Anterior cingulate cortex (tissue), 58 donors: ENCODE measurements at regions not wholly inside any gene's neighbourhood (a gene's known extent, or its start where the extent isn't known, plus 50 kb on each side); places are given as distances from the start of the nearest gene placed in this dataset.

Experiments
- DNase-seq, 58 donors: peaks; one replicate each; lab custom pipeline; 2025; lab: John Stamatoyannopoulos, UW

- no peak for DNase-seq
Observed at GRCh38 chr6:168138436-168138835, 59.4 kb upstream of the FRMD1 start.

- DNase-seq = no peak
Observed at GRCh38 chr6:168137024-168137423, 58.0 kb upstream of the FRMD1 start.

GRCh38 chr6:168136622-168137021, 57.6 kb upstream of the FRMD1 start:
- DNase-seq = no peak

GRCh38 chr6:168136001-168136400, 57.0 kb upstream of the FRMD1 start:
- DNase-seq = no peak

- DNase-seq = no peak
Observed at GRCh38 chr6:168134560-168135201, 55.7 kb upstream of the FRMD1 start.

GRCh38 chr6:168133687-168134559, 54.9 kb upstream of the FRMD1 start:
- no peak for DNase-seq

- peak in 29 of 58 donors; percentile 15 to 76 (median 45) for DNase-seq
Observed at GRCh38 chr6:168133168-168133561, 54.2 kb upstream of the FRMD1 start.

GRCh38 chr6:168132531-168133167, 53.6 kb upstream of the FRMD1 start:
- DNase-seq = peak in 56 of 58 donors; percentile 19 to 87 (median 66)

GRCh38 chr6:168131464-168132415, 52.7 kb upstream of the FRMD1 start:
- no peak for DNase-seq

- DNase-seq = no peak
Observed at GRCh38 chr6:168130697-168131371, 51.8 kb upstream of the FRMD1 start.

GRCh38 chr6:168130168-168130696, 51.2 kb upstream of the FRMD1 start:
- DNase-seq = no peak

- DNase-seq = no peak
Observed at GRCh38 chr6:168129292-168130167, 50.5 kb upstream of the FRMD1 start.

- DNase-seq = no peak
Observed at GRCh38 chr6:168128631-168129291, 49.7 kb upstream of the FRMD1 start.
